Colonic mucosa (tissue), 4 donors: ENCODE measurements at regions not wholly inside any gene's neighbourhood (a gene's known extent, or its start where the extent isn't known, plus 50 kb on each side); places are given as distances from the start of the nearest gene placed in this dataset.
"Not testable (repeated sequence)": the region's sequence is repeated elsewhere in the genome, so short reads cannot be mapped to it uniquely, and the experiment has no call there.

Experiments
- DNase-seq: peaks from one replicate; pipeline ENCODE4 v3.0.0-alpha.2; 2020
- H3K27ac ChIP-seq: fragments of 200-600 bp; one replicate; pipeline ENCODE4 v1.8.0; 2021
- H3K27me3 ChIP-seq: fragments of 200-600 bp; one replicate; pipeline ENCODE4 v1.8.0; 2021
- H3K36me3 ChIP-seq: fragments of 200-600 bp; one replicate; pipeline ENCODE4 v1.8.0; 2021
- H3K4me1 ChIP-seq: fragments of 200-600 bp; one replicate; pipeline ENCODE4 v1.8.0; 2021; ENCODE audit warnings: mild to moderate bottlenecking
- H3K4me3 ChIP-seq: fragments of 200-600 bp; one replicate; pipeline ENCODE4 v1.8.0; 2021
- H3K9ac ChIP-seq, 2 donors: one replicate each; pipeline ENCODE4 v1.7.0; 2013; ENCODE audit warnings: control low read depth in 2 of 2, low read depth in 2 of 2, low read length in 2 of 2
- H3K9me3 ChIP-seq: fragments of 200-600 bp; one replicate; pipeline ENCODE4 v1.8.0; 2021
- CTCF ChIP-seq: fragments of 200-600 bp; IDR thresholded peaks from one replicate; pipeline ENCODE4 v1.8.0; 2022; ENCODE audit warnings: antibody characterized with exemption, mild to moderate bottlenecking
- intact Hi-C: fragments of 100-400 bp; cut with DNase I; formaldehyde crosslinking; loops from one replicate; pipeline ENCODE4 v1.14.1; 2022
- donor health status: healthy.
- donor health status: DM: no; HTN: no; CAD: no.
- donor health status: DM: no; HTN: no; CAD: no.

- Histone ChIP-seq H3K27me3 (no peaks in the 10 kb centered on the region), H3K9me3 (no peaks in the 10 kb centered on the region), H3K36me3 (no peaks in the 10 kb centered on the region), H3K9ac (no peak overlapping the region), H3K27ac (no peak overlapping the region), H3K4me1 (no peaks in the 10 kb centered on the region), H3K4me3 (no peak overlapping the region)
- no peak for DNase-seq
- intact Hi-C loops: no loop called here
- no peak for TF ChIP-seq CTCF
Measured at GRCh38 chr12:58747533-58747932, 172.8 kb downstream of the LRIG3 start.

GRCh38 chr12:58750484-58750883 is 169.8 kb downstream of the LRIG3 start:
- H3K4me1 ChIP-seq: no peaks in the 10 kb centered on the region
- TF ChIP-seq CTCF: no peak
- DNase-seq: no peak
- no peak overlapping the region for H3K9ac ChIP-seq
- H3K9me3 ChIP-seq: no peaks in the 10 kb centered on the region
- no peaks in the 10 kb centered on the region for H3K36me3 ChIP-seq
- no peaks in the 10 kb centered on the region for H3K27me3 ChIP-seq
- H3K27ac ChIP-seq: no peak overlapping the region
- no peak overlapping the region for H3K4me3 ChIP-seq
- intact Hi-C loops: no loop called here

GRCh38 chr12:58757422-58757821 is 162.9 kb downstream of the LRIG3 start:
- intact Hi-C loops: no loop called here
- Histone ChIP-seq H3K4me1 (no peaks in the 10 kb centered on the region), H3K4me3 (no peak overlapping the region), H3K9ac (no peak overlapping the region), H3K9me3 (no peaks in the 10 kb centered on the region), H3K27ac (no peak overlapping the region), H3K36me3 (no peaks in the 10 kb centered on the region), H3K27me3 (no peaks in the 10 kb centered on the region)
- no peak for TF ChIP-seq CTCF
- no peak for DNase-seq

GRCh38 chr12:58759745-58760144 is 160.6 kb downstream of the LRIG3 start:
- intact Hi-C loops, DNase-seq, H3K9ac ChIP-seq, H3K9me3 ChIP-seq, H3K27ac ChIP-seq, H3K27me3 ChIP-seq, H3K4me1 ChIP-seq, H3K36me3 ChIP-seq, H3K4me3 ChIP-seq: not testable (repeated sequence)

- Histone ChIP-seq H3K27me3 (no peaks in the 10 kb centered on the region), H3K9ac (peak overlapping the region in 1 of 2 donors; percentile 1), H3K27ac (no peak overlapping the region), H3K36me3 (no peaks in the 10 kb centered on the region), H3K4me3 (no peak overlapping the region), H3K4me1 (no peaks in the 10 kb centered on the region), H3K9me3 (no peaks in the 10 kb centered on the region)
- intact Hi-C loops: no loop called here
- no peak for DNase-seq
- no peak for TF ChIP-seq CTCF
Measured at GRCh38 chr12:58761308-58761707, 159.0 kb downstream of the LRIG3 start.

- no peak for TF ChIP-seq CTCF
- Histone ChIP-seq H3K9ac (no peak overlapping the region), H3K27ac (no peak overlapping the region), H3K9me3 (no peaks in the 10 kb centered on the region), H3K36me3 (no peaks in the 10 kb centered on the region), H3K27me3 (no peaks in the 10 kb centered on the region), H3K4me3 (no peak overlapping the region), H3K4me1 (no peaks in the 10 kb centered on the region)
- no peak for DNase-seq
- intact Hi-C loops: no loop called here
Measured at GRCh38 chr12:58764100-58764953, 156.0 kb downstream of the LRIG3 start.
